SK-MEL-5 (cell line): ENCODE measurements at regions not wholly inside any gene's neighbourhood (a gene's known extent, or its start where the extent isn't known, plus 50 kb on each side); places are given as distances from the start of the nearest gene placed in this dataset.

Experiments used
- DNase-seq: peaks from one replicate; pipeline ENCODE4 v3.0.0-alpha.2; 2016; ENCODE audit warnings: low read depth, low spot score
- in situ Hi-C: cut with HindIII; loops from 2 replicates; pipeline ENCODE4 v1.10.0; 2016; ENCODE audit warnings: low sequenced_read_pairs, high pct_unique_total_duplicates, low pct_unique_long_range_greater_than_20kb

DNA sequence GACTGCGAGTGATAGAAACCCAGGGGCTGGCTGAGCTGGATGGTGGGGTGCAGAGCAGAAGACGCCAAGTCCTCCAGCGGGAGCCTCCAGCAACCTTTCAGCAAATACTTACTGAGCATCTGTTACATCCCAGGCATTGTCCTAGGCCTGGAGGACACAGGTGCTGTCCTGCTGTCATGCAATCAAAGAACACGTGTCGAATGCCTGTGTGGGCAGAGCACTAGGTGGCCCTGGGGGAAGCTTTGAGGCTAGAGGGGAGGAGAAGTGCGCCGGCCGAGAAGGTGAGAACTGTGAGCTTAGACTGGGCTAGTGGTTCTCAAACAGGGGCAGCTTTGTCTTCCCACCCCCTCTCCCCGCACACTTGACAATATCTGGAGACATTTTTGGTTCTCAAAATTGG, 233.6 kb downstream of the BMP7 start:
- DNase-seq = no peak
- in situ Hi-C loops = no loop called here

DNA sequence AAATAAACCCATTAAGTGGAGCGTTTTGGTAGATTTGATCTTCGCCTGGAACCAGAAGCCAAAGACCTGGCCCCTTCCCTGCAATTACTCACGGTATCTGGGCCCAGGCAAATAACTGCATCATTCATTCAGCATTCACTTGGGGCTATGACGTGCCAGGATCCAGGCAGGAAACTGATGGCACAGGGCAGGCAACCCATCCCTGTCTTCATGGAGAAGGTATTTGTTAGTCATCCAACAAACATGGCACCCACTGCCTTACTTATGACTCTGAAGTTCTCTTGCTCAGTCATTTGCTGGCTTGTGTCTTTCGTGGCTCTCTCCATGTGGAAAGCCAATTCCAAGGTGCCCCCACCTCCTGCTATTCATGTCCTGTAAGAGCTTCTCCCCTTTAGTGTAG, 232.4 kb downstream of the BMP7 start:
- in situ Hi-C loops = no loop called here
- DNase-seq = no peak

DNA sequence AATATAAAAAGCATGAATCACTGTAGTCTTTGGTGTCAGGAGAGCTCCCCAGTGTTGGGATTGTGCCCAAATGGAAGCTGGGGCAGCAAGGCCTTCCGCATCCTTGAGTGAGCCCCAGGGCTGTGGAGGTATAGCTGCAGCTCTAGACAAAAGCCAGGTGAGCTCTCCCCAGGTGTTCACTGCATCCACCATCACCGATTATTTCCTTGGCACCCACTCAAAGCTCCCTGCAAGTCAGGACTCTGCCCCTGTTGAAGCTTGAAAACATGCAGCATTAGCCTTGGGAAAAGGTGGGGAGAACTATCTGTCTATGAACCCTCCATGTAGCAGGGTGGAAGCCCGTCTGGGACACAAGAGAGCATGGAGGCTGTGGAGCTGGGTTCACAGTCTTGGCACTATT, 228.8 kb downstream of the BMP7 start:
- in situ Hi-C loops = no loop called here
- DNase-seq = no peak

DNA sequence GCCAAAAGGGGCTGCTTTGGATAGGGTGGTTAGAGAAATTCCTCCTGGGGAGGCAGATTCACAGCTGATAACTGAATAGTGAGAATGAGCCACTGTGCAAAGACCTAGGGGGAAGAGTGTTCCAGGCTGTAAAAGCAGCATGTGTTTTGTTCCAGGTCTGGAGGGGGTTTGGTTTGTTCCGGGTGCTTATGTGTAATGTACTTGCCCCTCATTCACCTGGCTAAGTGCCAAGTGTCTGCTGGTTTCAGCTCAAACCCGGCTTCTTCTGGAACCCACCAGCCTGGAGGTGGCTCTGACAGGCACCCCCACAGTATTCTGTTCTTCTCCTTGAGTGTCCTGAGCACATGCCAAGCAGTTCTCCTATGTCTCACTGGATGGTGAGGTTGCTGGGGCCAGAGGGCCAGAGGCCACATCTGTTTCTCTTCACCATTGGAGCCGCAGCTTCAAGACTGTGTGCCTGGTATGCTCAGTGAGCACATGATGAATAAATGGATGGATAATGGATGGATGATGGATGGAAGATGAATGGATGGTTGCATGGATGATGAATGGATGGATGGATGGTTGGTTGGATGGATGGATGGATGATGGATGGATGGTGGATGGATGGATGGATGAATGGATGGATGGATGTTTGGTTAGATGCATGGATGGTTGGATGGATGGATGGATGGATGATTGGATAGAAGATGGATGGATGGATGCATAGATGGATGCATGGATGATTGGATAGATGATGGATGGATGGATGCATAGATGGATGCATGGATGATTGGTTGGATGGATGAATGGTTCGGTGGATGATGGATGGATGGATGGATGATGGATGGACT, 227.6 kb downstream of the BMP7 start:
- in situ Hi-C loops = no loop called here
- DNase-seq = no peak

DNA sequence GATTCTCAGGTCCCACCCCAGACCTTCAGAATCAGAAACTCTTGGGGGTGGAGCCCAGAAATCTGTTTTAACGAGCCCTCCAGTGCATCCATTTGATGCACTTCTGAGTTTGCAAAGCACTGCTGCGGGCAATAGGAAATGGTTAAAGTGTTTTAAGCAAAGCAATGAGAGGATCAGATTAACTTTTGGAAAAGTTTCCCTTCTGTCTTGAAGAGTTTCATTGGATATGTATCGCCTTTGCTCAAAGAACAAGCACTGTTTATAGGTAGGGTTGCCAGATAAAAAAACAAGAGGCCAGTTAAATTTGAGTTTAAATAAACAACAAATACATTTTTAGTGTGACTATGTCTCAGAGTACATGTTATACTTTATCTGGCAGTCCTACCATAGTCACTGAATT, 226.0 kb downstream of the BMP7 start:
- DNase-seq = no peak
- in situ Hi-C loops = no loop called here

DNA sequence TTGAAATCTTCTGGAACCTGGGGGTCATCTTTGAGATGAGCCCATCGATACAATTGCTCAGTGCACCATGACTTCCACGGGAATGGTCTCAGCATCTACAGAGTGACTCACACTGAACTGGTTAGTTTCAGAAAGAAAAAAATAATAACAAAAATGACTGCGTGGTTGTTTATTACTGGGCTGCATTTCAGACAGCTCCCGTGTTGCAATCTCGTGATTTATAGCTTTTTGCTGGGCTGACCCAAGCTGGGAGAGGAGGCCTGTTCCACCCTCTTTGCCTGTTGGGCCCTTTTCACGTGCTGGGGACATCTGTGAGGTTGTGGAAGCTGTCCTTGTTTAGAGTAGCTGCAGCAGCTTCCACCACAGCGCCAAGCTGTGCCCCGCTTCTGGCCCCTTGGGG, 225.5 kb downstream of the BMP7 start:
- in situ Hi-C loops = no loop called here
- peak; percentile 43 for DNase-seq

DNA sequence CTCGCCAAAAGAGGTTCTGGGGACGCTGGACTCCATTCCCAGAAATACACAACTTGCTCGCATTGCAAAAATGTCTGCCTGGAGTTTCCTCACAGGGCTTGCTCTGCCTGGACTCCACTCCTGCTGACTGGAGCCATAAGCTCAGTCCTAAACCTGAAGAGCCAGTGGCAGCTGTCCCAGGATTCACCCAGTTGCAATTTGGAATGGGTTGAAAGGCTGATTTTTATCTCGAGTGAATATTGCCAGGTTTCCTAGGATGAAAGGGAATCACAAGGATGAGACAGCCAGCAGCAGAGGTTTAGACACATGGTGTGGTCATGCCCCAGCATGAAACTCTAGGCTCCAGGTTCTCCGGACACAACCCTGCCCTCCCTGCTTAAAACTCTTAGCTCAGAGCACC, 223.3 kb downstream of the BMP7 start:
- in situ Hi-C loops = no loop called here
- no peak for DNase-seq

DNA sequence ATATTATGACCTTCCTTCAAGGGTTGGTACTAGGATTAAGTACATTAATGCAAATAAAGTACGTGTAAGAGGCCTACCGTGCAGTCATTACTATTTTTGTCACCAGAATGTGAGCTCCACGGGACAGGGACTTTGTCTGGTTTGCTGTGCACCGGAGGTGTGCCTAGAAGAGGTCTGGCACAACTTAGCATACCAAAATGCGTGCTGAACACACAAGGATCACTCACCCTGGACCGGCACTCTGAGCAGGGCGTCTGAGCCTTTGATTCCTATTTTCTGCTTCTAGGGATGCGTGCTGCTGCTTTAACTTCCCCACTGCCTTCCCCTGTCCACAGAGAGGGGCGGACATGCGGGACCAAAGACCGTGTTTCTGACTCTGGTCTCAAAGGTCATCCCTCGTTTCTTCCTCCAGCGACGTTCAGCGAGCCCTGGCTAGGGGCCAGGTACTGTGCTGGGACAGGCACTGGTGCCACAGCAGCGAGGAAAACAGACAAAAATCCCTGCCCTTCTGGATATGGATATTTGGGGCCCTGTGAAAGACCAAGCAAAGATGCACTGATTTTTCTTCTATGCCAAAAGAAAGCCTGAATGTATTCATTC, 222.7 kb downstream of the BMP7 start:
- no peak for DNase-seq
- in situ Hi-C loops = no loop called here

DNA sequence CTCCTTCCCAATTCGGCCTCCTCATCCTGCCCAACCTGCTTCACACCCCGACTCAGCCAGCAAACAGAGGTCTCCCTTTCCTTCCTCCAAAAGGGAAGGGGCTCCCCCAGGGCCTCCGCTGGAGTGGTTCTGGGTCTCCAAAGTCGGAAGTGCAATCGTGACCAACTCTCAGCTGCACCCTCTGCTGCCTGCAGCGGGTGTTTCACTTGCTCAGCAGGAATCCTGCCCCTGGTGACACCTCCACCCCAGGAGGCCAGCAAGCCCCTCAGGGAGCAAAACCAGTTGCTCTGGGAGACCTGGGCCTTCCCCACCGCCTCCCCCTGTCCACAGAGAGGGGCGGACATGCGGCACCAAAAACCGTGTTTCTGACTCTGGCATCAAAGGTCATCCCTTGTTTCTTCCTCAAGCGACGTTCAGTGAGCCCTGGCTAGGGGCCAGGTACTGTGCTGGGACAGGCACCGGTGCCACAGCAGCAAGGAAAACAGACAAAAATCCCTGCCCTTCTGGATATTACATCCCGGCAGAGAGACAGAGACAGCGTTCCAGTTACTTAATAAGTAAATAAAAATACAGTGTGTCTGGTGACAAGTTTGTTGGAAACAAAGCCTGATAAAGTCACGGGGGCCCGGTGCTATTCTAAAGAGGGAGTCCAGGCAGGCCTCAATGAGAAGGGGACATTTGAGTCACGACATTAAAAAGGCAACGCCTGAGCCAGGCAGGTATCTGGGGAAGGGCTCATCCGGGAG, 219.0 kb downstream of the BMP7 start:
- in situ Hi-C loops = no loop called here
- peak; percentile 49 for DNase-seq

DNA sequence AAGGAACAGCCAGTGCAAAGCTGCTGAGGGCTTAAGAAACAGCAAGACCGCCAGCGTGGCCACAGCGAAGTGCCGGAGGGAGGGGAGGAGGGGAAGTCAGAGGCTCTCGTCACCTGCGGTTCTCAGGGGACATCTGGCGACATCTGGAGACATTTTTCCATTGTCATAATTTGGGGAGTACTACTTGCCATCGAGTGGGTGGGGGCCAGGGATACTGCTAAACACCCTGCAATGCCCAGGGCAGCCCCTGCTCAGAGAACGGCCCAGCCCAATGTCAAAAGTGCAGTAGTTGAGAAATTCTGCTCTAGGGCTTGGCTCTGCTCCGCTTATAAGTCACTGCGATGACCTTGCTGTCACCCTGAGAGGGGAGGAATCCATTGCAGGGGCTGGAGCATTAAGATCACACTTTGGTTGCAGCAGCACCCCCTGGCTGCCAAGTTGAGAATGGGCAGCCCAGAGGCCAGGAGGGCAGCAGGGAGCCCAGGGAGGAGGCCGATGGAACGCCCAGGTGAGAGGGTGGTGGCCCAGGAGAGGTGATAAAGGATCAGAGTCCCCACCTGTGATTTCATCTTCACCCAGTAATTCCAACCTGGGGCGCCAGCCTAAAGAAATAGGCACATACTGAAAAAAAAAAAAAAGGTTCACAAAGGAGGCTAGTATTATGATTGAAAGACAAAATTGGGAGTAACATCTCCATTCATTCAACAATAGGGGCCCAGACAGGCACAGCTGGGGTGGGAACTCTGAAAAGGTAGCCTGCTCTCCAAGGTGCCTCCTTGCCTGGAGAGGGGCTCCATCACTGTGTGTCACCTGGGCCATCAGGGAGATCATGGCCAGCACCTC, 218.2 kb downstream of the BMP7 start:
- DNase-seq = peak; percentile 78
- in situ Hi-C loops = no loop called here

DNA sequence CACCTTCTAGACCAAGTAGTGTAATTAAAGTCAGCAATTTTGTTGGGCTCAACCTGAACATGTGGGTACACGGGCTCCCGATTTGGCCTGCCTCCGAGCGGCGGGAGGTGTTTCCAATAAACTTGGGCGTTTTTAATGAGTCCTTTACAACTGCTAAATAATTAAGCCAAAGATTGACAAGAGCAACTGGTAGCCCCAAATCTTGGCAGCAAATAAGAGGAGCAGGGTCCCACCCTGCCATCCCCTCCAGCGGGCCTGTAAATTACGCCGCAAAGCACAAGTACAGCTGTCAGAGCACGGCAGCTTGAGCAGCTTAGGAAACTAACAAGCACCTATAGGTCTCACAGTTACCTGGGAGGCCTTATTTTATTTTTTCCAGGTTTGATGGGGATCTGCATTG, 217.1 kb downstream of the BMP7 start:
- in situ Hi-C loops = no loop called here
- DNase-seq = no peak

DNA sequence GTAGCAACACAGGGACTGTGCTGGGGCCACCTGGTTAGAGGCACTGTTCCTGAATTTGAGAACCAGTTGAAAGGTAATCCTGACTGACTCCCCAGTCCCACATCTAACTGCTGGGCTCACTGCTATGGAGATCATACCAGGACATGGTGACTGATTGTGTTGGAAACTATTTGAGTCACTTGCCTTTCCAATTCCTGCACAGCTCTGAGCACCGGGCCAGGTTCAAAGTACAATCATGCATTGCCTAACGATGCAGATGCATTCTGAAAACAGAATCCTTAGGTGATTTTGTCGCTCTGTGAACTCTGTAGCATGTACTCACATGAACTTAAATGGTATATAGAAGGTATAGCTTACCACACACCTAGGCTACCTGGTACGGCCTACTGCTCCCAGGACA, 215.3 kb downstream of the BMP7 start:
- in situ Hi-C loops = no loop called here
- no peak for DNase-seq

DNA sequence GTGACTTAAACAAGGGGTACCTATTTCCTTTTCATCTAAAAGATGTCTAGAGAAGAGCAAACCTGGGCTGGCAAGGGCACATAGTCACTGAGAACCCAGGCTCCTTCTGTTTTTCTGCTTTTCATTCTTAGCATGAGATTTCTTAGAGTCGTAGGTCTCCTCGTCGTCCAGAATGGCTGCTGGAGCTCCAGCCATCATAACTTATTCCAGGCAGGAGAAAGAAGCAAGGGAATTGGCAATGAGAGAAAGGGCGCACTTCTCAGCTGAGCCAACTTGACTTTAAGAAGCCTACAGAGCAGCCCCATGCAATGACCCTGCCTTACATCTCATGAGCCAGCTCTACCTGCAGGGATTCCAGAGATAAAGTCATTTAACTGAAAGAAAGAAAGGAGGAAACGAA, 213.4 kb downstream of the BMP7 start:
- in situ Hi-C loops = no loop called here
- no peak for DNase-seq

DNA sequence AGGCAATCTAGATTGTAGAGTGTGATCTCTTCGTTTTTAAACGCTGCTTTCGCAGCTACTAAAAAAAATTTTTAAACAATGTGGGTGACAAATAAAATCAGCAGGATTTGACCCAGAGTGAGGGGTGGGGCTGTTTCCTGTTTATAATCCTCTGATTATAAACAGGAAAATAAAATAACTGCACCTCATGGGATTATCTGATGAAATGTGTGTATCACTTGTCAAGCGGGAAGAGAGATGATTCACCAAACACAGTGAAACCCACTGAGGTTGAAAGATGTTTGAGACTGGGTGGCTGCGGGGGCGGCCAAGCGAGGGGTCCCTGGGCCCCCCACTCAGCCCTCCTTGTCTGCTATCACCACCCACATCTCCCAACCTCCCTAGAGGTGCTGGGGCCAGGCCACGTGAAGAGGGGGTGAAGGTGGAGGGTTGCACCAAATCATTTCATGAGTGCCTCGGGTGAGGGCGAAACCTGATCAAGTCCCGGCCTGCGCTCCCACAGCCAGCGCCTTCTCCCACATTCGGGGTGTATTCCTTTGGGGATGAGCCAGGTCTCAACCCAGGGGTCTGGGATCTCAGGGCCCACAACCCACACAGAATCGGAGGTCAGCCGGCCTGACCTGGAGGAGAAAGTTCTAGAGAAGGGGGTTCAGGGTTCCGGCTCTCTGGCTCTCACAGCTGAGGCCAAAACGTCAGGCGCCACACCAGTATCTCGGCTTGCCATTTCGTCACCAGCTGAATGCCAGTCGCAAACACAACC, 212.5 kb downstream of the BMP7 start:
- DNase-seq = no peak
- in situ Hi-C loops = no loop called here

DNA sequence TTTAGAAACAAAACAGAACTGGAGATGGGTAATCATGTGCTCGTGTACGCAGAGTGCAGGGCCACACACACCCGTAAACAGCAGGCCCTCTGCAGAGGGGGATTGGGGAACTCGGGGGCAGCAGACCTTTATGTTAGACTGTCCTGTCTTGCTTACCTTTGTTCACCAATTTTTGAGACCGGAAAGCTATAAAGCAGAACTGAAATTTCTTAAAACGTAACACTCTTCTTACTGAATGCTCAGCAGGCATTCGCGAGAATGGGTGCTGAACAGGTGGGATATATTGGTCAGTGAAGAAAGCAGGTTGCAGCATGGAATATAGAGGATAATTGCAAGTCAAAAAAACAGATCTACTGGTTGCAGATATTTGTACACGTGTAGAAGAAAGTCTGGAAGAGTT, 211.1 kb downstream of the BMP7 start:
- in situ Hi-C loops = no loop called here
- no peak for DNase-seq

DNA sequence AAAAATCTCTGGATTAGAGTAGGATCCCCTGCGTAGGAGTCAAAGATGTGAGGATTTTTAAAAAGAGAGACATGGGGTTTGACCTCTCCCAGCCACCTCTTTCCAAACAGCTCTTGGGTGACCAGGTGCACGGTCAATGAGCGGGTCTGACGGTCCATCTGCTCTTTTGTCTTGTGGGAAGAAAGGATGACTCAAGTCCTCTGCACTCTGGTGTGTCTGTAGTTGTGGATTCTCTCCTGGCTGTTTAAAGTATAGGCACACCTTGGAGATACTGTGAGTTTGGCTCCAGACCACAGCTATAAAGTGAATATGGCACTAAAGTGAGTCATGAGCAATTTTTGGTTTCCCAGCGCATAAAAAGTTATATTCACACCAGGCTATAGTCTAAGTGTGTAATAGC, 209.8 kb downstream of the BMP7 start:
- in situ Hi-C loops = no loop called here

DNA sequence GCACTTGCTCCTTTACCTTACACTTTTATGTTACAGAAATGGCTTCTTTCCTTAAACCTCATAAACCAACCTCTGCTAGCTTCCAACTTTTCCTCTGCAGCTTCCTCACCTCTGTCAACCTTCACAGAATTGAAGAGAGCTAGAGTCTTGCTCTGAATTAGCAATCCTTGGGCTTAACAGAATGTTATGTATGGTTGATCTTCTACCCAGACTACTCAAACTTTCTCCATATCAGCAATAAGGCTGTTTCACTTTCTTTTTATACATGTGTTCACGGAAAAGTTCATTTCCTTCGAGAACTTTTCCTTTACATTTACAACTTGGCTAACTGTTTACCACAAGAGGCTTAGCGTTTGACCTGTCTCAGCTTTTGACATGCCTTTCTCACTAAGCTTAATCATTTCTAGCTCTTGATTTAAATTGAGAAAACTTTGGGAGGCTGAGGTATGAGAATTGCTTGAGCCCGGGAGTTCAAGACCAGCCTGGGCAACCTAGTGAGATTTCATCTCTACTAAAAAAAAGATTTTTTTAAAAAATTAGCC, 207.3 kb downstream of the BMP7 start:
- no peak for DNase-seq
- in situ Hi-C loops = no loop called here

More for the DNA sequence above, 209.8 kb downstream of the BMP7 start:
- DNase-seq = no peak
